Right atrium auricular region (tissue), 2 donors: ENCODE measurements at regions not wholly inside any gene's neighbourhood (a gene's known extent, or its start where the extent isn't known, plus 50 kb on each side); places are given as distances from the start of the nearest gene placed in this dataset.

Experiments
- DNase-seq: peaks from one replicate; pipeline ENCODE4 v3.0.0-alpha.2; 2019; ENCODE audit warnings: low spot score
- H3K27ac ChIP-seq, 2 donors: fragments of 200-600 bp; sonication (generic); 1 replicate in 1 of 2; 2 replicates in 1 of 2; pipeline ENCODE4 v1.5.1; 2016 to 2019
- H3K27me3 ChIP-seq, 2 donors: fragments of 200-600 bp; sonication (generic); one replicate each; pipeline versions ENCODE4 v1.5.1 to v1.6.0; 2017 to 2019
- H3K36me3 ChIP-seq: fragments of 200-600 bp; sonication (generic); one replicate; pipeline ENCODE4 v1.5.1; 2016
- H3K4me1 ChIP-seq, 2 donors: fragments of 200-600 bp; sonication (generic); one replicate each; pipeline versions ENCODE4 v1.5.1 to v1.6.0; 2017 to 2019
- H3K4me3 ChIP-seq, 2 donors: fragments of 200-600 bp; sonication (generic); 1 replicate in 1 of 2; 2 replicates in 1 of 2; pipeline ENCODE4 v1.5.1; 2017 to 2019; ENCODE audit warnings: mild to moderate bottlenecking in 1 of 2, moderate library complexity in 1 of 2
- H3K9me3 ChIP-seq, 2 donors: fragments of 200-600 bp; sonication (generic); one replicate each; pipeline ENCODE4 v1.5.1; 2019
- CTCF ChIP-seq, 2 donors: fragments of 200-600 bp; sonication (generic); IDR thresholded peaks; one replicate each; pipeline ENCODE4 v1.5.1; 2019; ENCODE audit warnings: antibody characterized with exemption in 2 of 2

- H3K4me3 ChIP-seq, result no peak overlapping the region
- no peaks in the 10 kb centered on the region for H3K4me1 ChIP-seq
- H3K27ac ChIP-seq, result no peak overlapping the region
- no peaks in the 10 kb centered on the region for H3K36me3 ChIP-seq
- H3K9me3 ChIP-seq, result no peaks in the 10 kb centered on the region
- DNase-seq, result no peak
- TF ChIP-seq CTCF (IDR thresholded peaks at IDR 0.05), result no peak
- H3K27me3 ChIP-seq, result no peaks in the 10 kb centered on the region
These were observed 163.4 kb upstream of the COL1A2 start for GRCh38 chr7:94231305-94231704.

GRCh38 chr7:94236960-94237359 is 157.7 kb upstream of the COL1A2 start:
- H3K9me3 ChIP-seq, result no peaks in the 10 kb centered on the region
- no peak for DNase-seq
- no peak overlapping the region for H3K27ac ChIP-seq
- no peaks in the 10 kb centered on the region for H3K27me3 ChIP-seq
- H3K36me3 ChIP-seq, result no peaks in the 10 kb centered on the region
- TF ChIP-seq CTCF (IDR thresholded peaks at IDR 0.05), result no peak
- no peak overlapping the region for H3K4me3 ChIP-seq
- H3K4me1 ChIP-seq, result peaks cover 0 to 7% of the 10 kb centered on the region in 2 donors

GRCh38 chr7:94237417-94237816 is 157.3 kb upstream of the COL1A2 start:
- no peaks in the 10 kb centered on the region for H3K36me3 ChIP-seq
- no peak overlapping the region for H3K27ac ChIP-seq
- H3K4me3 ChIP-seq, result no peak overlapping the region
- TF ChIP-seq CTCF (IDR thresholded peaks at IDR 0.05), result no peak
- no peak for DNase-seq
- no peaks in the 10 kb centered on the region for H3K27me3 ChIP-seq
- no peaks in the 10 kb centered on the region for H3K9me3 ChIP-seq
- H3K4me1 ChIP-seq, result peaks cover 0 to 7% of the 10 kb centered on the region in 2 donors

GRCh38 chr7:94239661-94240234 is 154.9 kb upstream of the COL1A2 start:
- Histone ChIP-seq H3K27ac (peak overlapping the region in 1 of 2 donors; percentile 38), H3K9me3 (no peaks in the 10 kb centered on the region)

GRCh38 chr7:94240902-94241301 is 153.8 kb upstream of the COL1A2 start:
- H3K36me3 ChIP-seq, result no peaks in the 10 kb centered on the region
- no peaks in the 10 kb centered on the region for H3K9me3 ChIP-seq
- H3K4me1 ChIP-seq, result peaks cover 0 to 7% of the 10 kb centered on the region in 2 donors
- peak overlapping the region in 1 of 2 donors; percentile 7 for H3K27ac ChIP-seq
- no peaks in the 10 kb centered on the region for H3K27me3 ChIP-seq
- H3K4me3 ChIP-seq, result no peak overlapping the region
- no peak for DNase-seq
- no peak for TF ChIP-seq CTCF (IDR thresholded peaks at IDR 0.05)

More at GRCh38 chr7:94239661-94240234, 154.9 kb upstream of the COL1A2 start:
- Histone ChIP-seq H3K4me1 (peaks cover 0 to 7% of the 10 kb centered on the region in 2 donors), H3K4me3 (no peak overlapping the region), H3K36me3 (no peaks in the 10 kb centered on the region), H3K27me3 (no peaks in the 10 kb centered on the region)
- peak; percentile 65 for DNase-seq
- TF ChIP-seq CTCF (IDR thresholded peaks at IDR 0.05), result no peak

GRCh38 chr7:94241402-94241925 is 153.2 kb upstream of the COL1A2 start:
- Histone ChIP-seq H3K27ac (peak overlapping the region in 1 of 2 donors; percentile 7), H3K36me3 (no peaks in the 10 kb centered on the region), H3K9me3 (no peaks in the 10 kb centered on the region), H3K27me3 (no peaks in the 10 kb centered on the region), H3K4me3 (no peak overlapping the region), H3K4me1 (peaks cover 0 to 7% of the 10 kb centered on the region in 2 donors)
- no peak for DNase-seq
- TF ChIP-seq CTCF (IDR thresholded peaks at IDR 0.05), result no peak
